ENCODE measurements at regions not wholly inside any gene's neighbourhood (a gene's known extent, or its start where the extent isn't known, plus 50 kb on each side); places are given as distances from the start of the nearest gene placed in this dataset.

- TF ChIP-seq BRD4 (CRISPR knock-in tag; IDR thresholded peaks at IDR 0.05) (no peak), POLR2A (IDR thresholded peaks at IDR 0.05; ENCODE audit: insufficient read depth in 1 of 2, low read depth in 2 of 2, low read length in 2 of 2) (no peak), ATF7 (IDR thresholded peaks at IDR 0.05) (no peak), ATF7 (CRISPR knock-in tag; IDR thresholded peaks at IDR 0.05) (no peak), ARID5B (CRISPR knock-in tag; IDR thresholded peaks at IDR 0.05) (no peak), MNT (IDR thresholded peaks at IDR 0.05) (no peak), FOXK1 (CRISPR knock-in tag; IDR thresholded peaks at IDR 0.05; ENCODE audit: borderline replicate concordance, low read depth) (no peak), FOXA3 (CRISPR knock-in tag; IDR thresholded peaks at IDR 0.05) (no peak)
- TF ChIP-seq, protein P1, sequence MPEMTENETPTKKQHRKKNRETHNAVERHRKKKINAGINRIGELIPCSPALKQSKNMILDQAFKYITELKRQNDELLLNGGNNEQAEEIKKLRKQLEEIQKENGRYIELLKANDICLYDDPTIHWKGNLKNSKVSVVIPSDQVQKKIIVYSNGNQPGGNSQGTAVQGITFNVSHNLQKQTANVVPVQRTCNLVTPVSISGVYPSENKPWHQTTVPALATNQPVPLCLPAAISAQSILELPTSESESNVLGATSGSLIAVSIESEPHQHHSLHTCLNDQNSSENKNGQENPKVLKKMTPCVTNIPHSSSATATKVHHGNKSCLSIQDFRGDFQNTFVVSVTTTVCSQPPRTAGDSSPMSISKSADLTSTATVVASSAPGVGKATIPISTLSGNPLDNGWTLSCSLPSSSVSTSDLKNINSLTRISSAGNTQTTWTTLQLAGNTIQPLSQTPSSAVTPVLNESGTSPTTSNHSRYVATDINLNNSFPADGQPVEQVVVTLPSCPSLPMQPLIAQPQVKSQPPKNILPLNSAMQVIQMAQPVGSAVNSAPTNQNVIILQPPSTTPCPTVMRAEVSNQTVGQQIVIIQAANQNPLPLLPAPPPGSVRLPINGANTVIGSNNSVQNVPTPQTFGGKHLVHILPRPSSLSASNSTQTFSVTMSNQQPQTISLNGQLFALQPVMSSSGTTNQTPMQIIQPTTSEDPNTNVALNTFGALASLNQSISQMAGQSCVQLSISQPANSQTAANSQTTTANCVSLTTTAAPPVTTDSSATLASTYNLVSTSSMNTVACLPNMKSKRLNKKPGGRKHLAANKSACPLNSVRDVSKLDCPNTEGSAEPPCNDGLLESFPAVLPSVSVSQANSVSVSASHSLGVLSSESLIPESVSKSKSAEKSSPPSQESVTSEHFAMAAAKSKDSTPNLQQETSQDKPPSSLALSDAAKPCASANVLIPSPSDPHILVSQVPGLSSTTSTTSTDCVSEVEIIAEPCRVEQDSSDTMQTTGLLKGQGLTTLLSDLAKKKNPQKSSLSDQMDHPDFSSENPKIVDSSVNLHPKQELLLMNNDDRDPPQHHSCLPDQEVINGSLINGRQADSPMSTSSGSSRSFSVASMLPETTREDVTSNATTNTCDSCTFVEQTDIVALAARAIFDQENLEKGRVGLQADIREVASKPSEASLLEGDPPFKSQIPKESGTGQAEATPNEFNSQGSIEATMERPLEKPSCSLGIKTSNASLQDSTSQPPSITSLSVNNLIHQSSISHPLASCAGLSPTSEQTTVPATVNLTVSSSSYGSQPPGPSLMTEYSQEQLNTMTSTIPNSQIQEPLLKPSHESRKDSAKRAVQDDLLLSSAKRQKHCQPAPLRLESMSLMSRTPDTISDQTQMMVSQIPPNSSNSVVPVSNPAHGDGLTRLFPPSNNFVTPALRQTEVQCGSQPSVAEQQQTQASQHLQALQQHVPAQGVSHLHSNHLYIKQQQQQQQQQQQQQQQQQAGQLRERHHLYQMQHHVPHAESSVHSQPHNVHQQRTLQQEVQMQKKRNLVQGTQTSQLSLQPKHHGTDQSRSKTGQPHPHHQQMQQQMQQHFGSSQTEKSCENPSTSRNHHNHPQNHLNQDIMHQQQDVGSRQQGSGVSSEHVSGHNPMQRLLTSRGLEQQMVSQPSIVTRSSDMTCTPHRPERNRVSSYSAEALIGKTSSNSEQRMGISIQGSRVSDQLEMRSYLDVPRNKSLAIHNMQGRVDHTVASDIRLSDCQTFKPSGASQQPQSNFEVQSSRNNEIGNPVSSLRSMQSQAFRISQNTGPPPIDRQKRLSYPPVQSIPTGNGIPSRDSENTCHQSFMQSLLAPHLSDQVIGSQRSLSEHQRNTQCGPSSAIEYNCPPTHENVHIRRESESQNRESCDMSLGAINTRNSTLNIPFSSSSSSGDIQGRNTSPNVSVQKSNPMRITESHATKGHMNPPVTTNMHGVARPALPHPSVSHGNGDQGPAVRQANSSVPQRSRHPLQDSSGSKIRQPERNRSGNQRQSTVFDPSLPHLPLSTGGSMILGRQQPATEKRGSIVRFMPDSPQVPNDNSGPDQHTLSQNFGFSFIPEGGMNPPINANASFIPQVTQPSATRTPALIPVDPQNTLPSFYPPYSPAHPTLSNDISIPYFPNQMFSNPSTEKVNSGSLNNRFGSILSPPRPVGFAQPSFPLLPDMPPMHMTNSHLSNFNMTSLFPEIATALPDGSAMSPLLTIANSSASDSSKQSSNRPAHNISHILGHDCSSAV (CRISPR knock-in tag; IDR thresholded peaks at IDR 0.05; ENCODE audit: borderline replicate concordance), result no peak
- TF ChIP-seq, protein P2, sequence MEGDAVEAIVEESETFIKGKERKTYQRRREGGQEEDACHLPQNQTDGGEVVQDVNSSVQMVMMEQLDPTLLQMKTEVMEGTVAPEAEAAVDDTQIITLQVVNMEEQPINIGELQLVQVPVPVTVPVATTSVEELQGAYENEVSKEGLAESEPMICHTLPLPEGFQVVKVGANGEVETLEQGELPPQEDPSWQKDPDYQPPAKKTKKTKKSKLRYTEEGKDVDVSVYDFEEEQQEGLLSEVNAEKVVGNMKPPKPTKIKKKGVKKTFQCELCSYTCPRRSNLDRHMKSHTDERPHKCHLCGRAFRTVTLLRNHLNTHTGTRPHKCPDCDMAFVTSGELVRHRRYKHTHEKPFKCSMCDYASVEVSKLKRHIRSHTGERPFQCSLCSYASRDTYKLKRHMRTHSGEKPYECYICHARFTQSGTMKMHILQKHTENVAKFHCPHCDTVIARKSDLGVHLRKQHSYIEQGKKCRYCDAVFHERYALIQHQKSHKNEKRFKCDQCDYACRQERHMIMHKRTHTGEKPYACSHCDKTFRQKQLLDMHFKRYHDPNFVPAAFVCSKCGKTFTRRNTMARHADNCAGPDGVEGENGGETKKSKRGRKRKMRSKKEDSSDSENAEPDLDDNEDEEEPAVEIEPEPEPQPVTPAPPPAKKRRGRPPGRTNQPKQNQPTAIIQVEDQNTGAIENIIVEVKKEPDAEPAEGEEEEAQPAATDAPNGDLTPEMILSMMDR (CRISPR knock-in tag; IDR thresholded peaks at IDR 0.05), result no peak
- TF ChIP-seq, protein P3, sequence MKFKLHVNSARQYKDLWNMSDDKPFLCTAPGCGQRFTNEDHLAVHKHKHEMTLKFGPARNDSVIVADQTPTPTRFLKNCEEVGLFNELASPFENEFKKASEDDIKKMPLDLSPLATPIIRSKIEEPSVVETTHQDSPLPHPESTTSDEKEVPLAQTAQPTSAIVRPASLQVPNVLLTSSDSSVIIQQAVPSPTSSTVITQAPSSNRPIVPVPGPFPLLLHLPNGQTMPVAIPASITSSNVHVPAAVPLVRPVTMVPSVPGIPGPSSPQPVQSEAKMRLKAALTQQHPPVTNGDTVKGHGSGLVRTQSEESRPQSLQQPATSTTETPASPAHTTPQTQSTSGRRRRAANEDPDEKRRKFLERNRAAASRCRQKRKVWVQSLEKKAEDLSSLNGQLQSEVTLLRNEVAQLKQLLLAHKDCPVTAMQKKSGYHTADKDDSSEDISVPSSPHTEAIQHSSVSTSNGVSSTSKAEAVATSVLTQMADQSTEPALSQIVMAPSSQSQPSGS (CRISPR knock-in tag; IDR thresholded peaks at IDR 0.05), result no peak
- TF ChIP-seq, protein P4, sequence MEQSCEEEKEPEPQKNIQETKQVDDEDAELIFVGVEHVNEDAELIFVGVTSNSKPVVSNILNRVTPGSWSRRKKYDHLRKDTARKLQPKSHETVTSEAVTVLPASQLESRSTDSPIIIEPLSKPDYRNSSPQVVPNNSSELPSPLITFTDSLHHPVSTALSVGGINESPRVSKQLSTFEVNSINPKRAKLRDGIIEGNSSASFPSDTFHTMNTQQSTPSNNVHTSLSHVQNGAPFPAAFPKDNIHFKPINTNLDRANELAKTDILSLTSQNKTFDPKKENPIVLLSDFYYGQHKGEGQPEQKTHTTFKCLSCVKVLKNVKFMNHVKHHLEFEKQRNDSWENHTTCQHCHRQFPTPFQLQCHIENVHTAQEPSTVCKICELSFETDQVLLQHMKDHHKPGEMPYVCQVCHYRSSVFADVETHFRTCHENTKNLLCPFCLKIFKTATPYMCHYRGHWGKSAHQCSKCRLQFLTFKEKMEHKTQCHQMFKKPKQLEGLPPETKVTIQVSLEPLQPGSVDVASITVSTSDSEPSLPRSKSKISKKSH (CRISPR knock-in tag; IDR thresholded peaks at IDR 0.05; ENCODE audit: borderline replicate concordance), result no peak
These were observed 766.3 kb downstream of the TDRD15 start for GRCh38 chr2:21890041-21890440.

Data from HepG2 (cell line).